Keratinocyte (primary cell): ENCODE measurements at regions not wholly inside any gene's neighbourhood (a gene's known extent, or its start where the extent isn't known, plus 50 kb on each side); places are given as distances from the start of the nearest gene placed in this dataset.

Source experiments
- DNase-seq: peaks from one replicate; pipeline ENCODE4 v3.0.0-alpha.2; 2011; ENCODE audit warnings: low read depth, missing footprints, low spot score
- FAIRE-seq: peaks from 2 replicates; lab custom pipeline; 2011; peaks lifted over from hg19 to GRCh38; lab: Jason Lieb, UNC
- H2AFZ ChIP-seq: 2 replicates; pipeline ENCODE4 v1.6.0; 2012; ENCODE audit warnings: low read length, control low read depth, inconsistent platforms; ENCODE audit not compliant: control insufficient read depth
- H3K27ac ChIP-seq: 2 replicates; pipeline ENCODE4 v1.5.1; 2011; ENCODE audit warnings: low read length; ENCODE audit not compliant: control insufficient read depth, insufficient read depth
- H3K27me3 ChIP-seq: 3 replicates; pipeline ENCODE4 v1.6.0; 2011; ENCODE audit warnings: low read length; ENCODE audit not compliant: control insufficient read depth, insufficient read depth; ENCODE audit errors: extremely low read depth
- H3K36me3 ChIP-seq, 2 experiments: 2 replicates in 1 of 2; 3 replicates in 1 of 2; pipeline ENCODE4 v1.5.1; 2011; ENCODE audit warnings: low read length in 2 of 2, mild to moderate bottlenecking in 1 of 2; ENCODE audit not compliant: control insufficient read depth in 2 of 2, insufficient read depth in 2 of 2; ENCODE audit errors: extremely low read depth in 1 of 2
- H3K4me1 ChIP-seq: 3 replicates; pipeline ENCODE4 v1.5.1; 2011; ENCODE audit warnings: low read length; ENCODE audit not compliant: control insufficient read depth, insufficient read depth; ENCODE audit errors: extremely low read depth
- H3K4me2 ChIP-seq: 3 replicates; pipeline ENCODE4 v1.6.0; 2011; ENCODE audit warnings: low read depth, low read length; ENCODE audit not compliant: control insufficient read depth, insufficient read depth; ENCODE audit errors: extremely low read depth
- H3K4me3 ChIP-seq, 3 experiments: fragments of 200-600 bp in 1 of 3; sonication (generic) in 1 of 3; 2 replicates in 2 of 3; 3 replicates in 1 of 3; pipeline ENCODE4 v1.5.1; 2011 to 2016; ENCODE audit warnings: low read length in 3 of 3, mild to moderate bottlenecking in 3 of 3, control low read depth in 2 of 3, inconsistent platforms in 1 of 3, low read depth in 1 of 3, mixed read lengths in 1 of 3, mixed run types in 1 of 3, moderate library complexity in 1 of 3; ENCODE audit not compliant: control insufficient read depth in 2 of 3, insufficient read depth in 2 of 3; ENCODE audit errors: extremely low read depth in 1 of 3
- H3K79me2 ChIP-seq: 2 replicates; pipeline ENCODE4 v1.6.0; 2012; ENCODE audit warnings: low read length; ENCODE audit not compliant: control insufficient read depth, insufficient read depth
- H3K9ac ChIP-seq: 3 replicates; pipeline ENCODE4 v1.6.0; 2011; ENCODE audit warnings: low read length; ENCODE audit not compliant: control insufficient read depth, insufficient read depth; ENCODE audit errors: extremely low read depth
- H3K9me1 ChIP-seq: 3 replicates; pipeline ENCODE4 v1.6.0; 2011; ENCODE audit warnings: low read length; ENCODE audit not compliant: control insufficient read depth, insufficient read depth; ENCODE audit errors: extremely low read depth
- H3K9me3 ChIP-seq: 2 replicates; pipeline ENCODE4 v1.5.1; 2012; ENCODE audit warnings: low read depth, low read length; ENCODE audit not compliant: control insufficient read depth
- H4K20me1 ChIP-seq: 3 replicates; pipeline ENCODE4 v1.6.0; 2011; ENCODE audit warnings: low read length; ENCODE audit not compliant: control insufficient read depth, insufficient read depth; ENCODE audit errors: extremely low read depth
- CTCF ChIP-seq, 3 experiments: IDR thresholded peaks in 1 of 3; conservative IDR thresholded peaks in 1 of 3; optimal IDR thresholded peaks in 1 of 3; 2 replicates in 2 of 3; 3 replicates in 1 of 3; pipeline versions ENCODE3 to v1.5.1; 2011; ENCODE audit warnings: low read length in 3 of 3, mild to moderate bottlenecking in 3 of 3, moderate library complexity in 2 of 3, control low read depth in 1 of 3, inconsistent platforms in 1 of 3; ENCODE audit not compliant: insufficient read depth in 2 of 3; ENCODE audit errors: extremely low read depth in 1 of 3
- EZH2 ChIP-seq: IDR thresholded peaks from one replicate; pipeline ENCODE4 v1.6.1; 2012; ENCODE audit warnings: inconsistent platforms, mild to moderate bottlenecking, low read length, moderate library complexity
- dilution Hi-C: fragments of 300-500 bp; cut with MboI; formaldehyde crosslinking; loops from one replicate; pipeline ENCODE4 v1.7.0; 2020; ENCODE audit warnings: low sequenced_read_pairs; ENCODE audit not compliant: extremely low pct_ligation_motif_present

GRCh38 chr1:106049595-106049994 lies 1006.9 kb upstream of the PRMT6 start:
- Histone ChIP-seq H3K4me3 (no peak overlapping the region), H3K79me2 (no peaks in the 10 kb centered on the region), H3K9ac (no peak overlapping the region), H2AFZ (no peak overlapping the region), H3K27ac (no peak overlapping the region), H3K4me1 (no peaks in the 10 kb centered on the region), H3K9me1 (no peaks in the 10 kb centered on the region), H3K4me2 (no peak overlapping the region), H3K9me3 (no peaks in the 10 kb centered on the region), H4K20me1 (no peaks in the 10 kb centered on the region), H3K27me3 (no peaks in the 10 kb centered on the region), H3K36me3 (no peaks in the 10 kb centered on the region)
- TF ChIP-seq EZH2: no peak
- no peak for TF ChIP-seq CTCF (optimal IDR thresholded peaks at IDR 0.05 in 1 of 3, IDR thresholded peaks at IDR 0.05 in 1 of 3, conservative IDR thresholded peaks at IDR 0.05 in 1 of 3; ENCODE audit: extremely low read depth in 1 of 3, insufficient read depth in 2 of 3, low read length in 3 of 3)
- DNase-seq (no peak), FAIRE-seq (no peak)
- dilution Hi-C loops: no loop called here

GRCh38 chr1:106055855-106056254 lies 1000.6 kb upstream of the PRMT6 start:
- H3K4me1 ChIP-seq: no peaks in the 10 kb centered on the region
- FAIRE-seq: no peak

More at GRCh38 chr1:106055855-106056254, 1000.6 kb upstream of the PRMT6 start:
- Histone ChIP-seq H3K9me1 (no peaks in the 10 kb centered on the region), H2AFZ (no peak overlapping the region), H3K27me3 (no peaks in the 10 kb centered on the region), H3K79me2 (no peaks in the 10 kb centered on the region), H3K9me3 (no peaks in the 10 kb centered on the region), H3K27ac (no peak overlapping the region), H3K36me3 (no peaks in the 10 kb centered on the region), H3K4me2 (no peak overlapping the region), H3K4me3 (no peak overlapping the region), H4K20me1 (no peaks in the 10 kb centered on the region), H3K9ac (no peak overlapping the region)
- TF ChIP-seq EZH2: no peak
- dilution Hi-C loops: no loop called here
- no peak for DNase-seq
